ENCODE measurements at regions not wholly inside any gene's neighbourhood (a gene's known extent, or its start where the extent isn't known, plus 50 kb on each side); places are given as distances from the start of the nearest gene placed in this dataset.

GRCh38 chr6:135600086-135600702 is 102.7 kb upstream of the AHI1 start:
- no peak overlapping the region for H3K4me3 ChIP-seq (ENCODE audit: low read depth, low read length)
- no peak for DNase-seq (ENCODE audit: low read depth)
- no peak for TF ChIP-seq POLR2A (IDR thresholded peaks at IDR 0.05; ENCODE audit: extremely low read depth, insufficient read length)

GRCh38 chr6:135600931-135601330 is 103.4 kb upstream of the AHI1 start:
- H3K4me3 ChIP-seq (ENCODE audit: low read depth, low read length), result no peak overlapping the region
- no peak for DNase-seq (ENCODE audit: low read depth)
- no peak for TF ChIP-seq MAX (IDR thresholded peaks at IDR 0.05; ENCODE audit: low read depth, low read length)
- no peak for TF ChIP-seq POLR2A (IDR thresholded peaks at IDR 0.05; ENCODE audit: extremely low read depth, insufficient read length)
- no peak for TF ChIP-seq CTCF (IDR thresholded peaks at IDR 0.05; ENCODE audit: low read depth, low read length)
- TF ChIP-seq MYC (IDR thresholded peaks at IDR 0.05; ENCODE audit: low read depth, low read length), result no peak

GRCh38 chr6:135601857-135602256 is 104.3 kb upstream of the AHI1 start:
- TF ChIP-seq MYC (IDR thresholded peaks at IDR 0.05; ENCODE audit: low read depth, low read length), result no peak
- no peak for TF ChIP-seq MAX (IDR thresholded peaks at IDR 0.05; ENCODE audit: low read depth, low read length)
- H3K4me3 ChIP-seq (ENCODE audit: low read depth, low read length), result no peak overlapping the region
- DNase-seq (ENCODE audit: low read depth), result no peak

- no peak for TF ChIP-seq MYC (IDR thresholded peaks at IDR 0.05; ENCODE audit: low read depth, low read length)
- TF ChIP-seq POLR2A (IDR thresholded peaks at IDR 0.05; ENCODE audit: extremely low read depth, insufficient read length), result no peak
- TF ChIP-seq CTCF (IDR thresholded peaks at IDR 0.05; ENCODE audit: low read depth, low read length), result no peak
- no peak for TF ChIP-seq MAX (IDR thresholded peaks at IDR 0.05; ENCODE audit: low read depth, low read length)
- no peak overlapping the region for H3K4me3 ChIP-seq (ENCODE audit: low read depth, low read length)
- DNase-seq (ENCODE audit: low read depth), result no peak
These were observed 105.7 kb upstream of the AHI1 start for GRCh38 chr6:135603249-135603648.

GRCh38 chr6:135604035-135604860 is 106.7 kb upstream of the AHI1 start:
- TF ChIP-seq MAX (IDR thresholded peaks at IDR 0.05; ENCODE audit: low read depth, low read length) (no peak), CTCF (IDR thresholded peaks at IDR 0.05; ENCODE audit: low read depth, low read length) (no peak), MYC (IDR thresholded peaks at IDR 0.05; ENCODE audit: low read depth, low read length) (no peak), POLR2A (IDR thresholded peaks at IDR 0.05; ENCODE audit: extremely low read depth, insufficient read length) (no peak)
- no peak overlapping the region for H3K4me3 ChIP-seq (ENCODE audit: low read depth, low read length)
- DNase-seq (ENCODE audit: low read depth), result no peak

GRCh38 chr6:135605278-135605790 is 107.8 kb upstream of the AHI1 start:
- H3K4me3 ChIP-seq (ENCODE audit: low read depth, low read length), result no peak overlapping the region
- DNase-seq (ENCODE audit: low read depth), result no peak
- TF ChIP-seq POLR2A (IDR thresholded peaks at IDR 0.05; ENCODE audit: extremely low read depth, insufficient read length) (no peak), CTCF (IDR thresholded peaks at IDR 0.05; ENCODE audit: low read depth, low read length) (no peak), MAX (IDR thresholded peaks at IDR 0.05; ENCODE audit: low read depth, low read length) (no peak), MYC (IDR thresholded peaks at IDR 0.05; ENCODE audit: low read depth, low read length) (no peak)
